ENCODE measurements at regions not wholly inside any gene's neighbourhood (a gene's known extent, or its start where the extent isn't known, plus 50 kb on each side); places are given as distances from the start of the nearest gene placed in this dataset.

GRCh38 chr7:12488341-12488740 is 82.2 kb upstream of the SCIN start (continued):
- TF ChIP-seq ZNF462 (CRISPR knock-in tag; IDR thresholded peaks at IDR 0.05), result no peak
- TF ChIP-seq STAT1 (IDR thresholded peaks at IDR 0.05; ENCODE audit: unreplicated experiment), result no peak
- no peak for TF ChIP-seq CREB1 (CRISPR knock-in tag; IDR thresholded peaks at IDR 0.05; ENCODE audit: low read depth)
- TF ChIP-seq CTCF (conservative IDR thresholded peaks at IDR 0.05; ENCODE audit: low read depth in 2 of 2), result no peak
- no peak for TF ChIP-seq JUNB (IDR thresholded peaks at IDR 0.05; ENCODE audit: unreplicated experiment)
- TF ChIP-seq NANOG (IDR thresholded peaks at IDR 0.05; ENCODE audit: borderline replicate concordance), result no peak

GRCh38 chr7:12490107-12490688 is 80.3 kb upstream of the SCIN start:
- Histone ChIP-seq H4K20me1 (replicated peaks; ENCODE audit: insufficient read depth) (no peaks in the 10 kb centered on the region), H3K27me3 (ENCODE audit: insufficient read depth) (no peaks in the 10 kb centered on the region), H3K36me3 (ENCODE audit: insufficient read depth) (no peaks in the 10 kb centered on the region), H3K9me2 (ENCODE audit: insufficient read depth) (no peaks in the 10 kb centered on the region), H3F3A (replicated peaks; ENCODE audit: low read depth) (no peaks in the 10 kb centered on the region), H3K79me2 (replicated peaks; ENCODE audit: insufficient read depth) (no peaks in the 10 kb centered on the region), H3K4me1 (ENCODE audit: insufficient read depth) (peaks cover 10% of the 10 kb centered on the region; the same call in 1 of the 2 replicates), H2AFZ (no peak overlapping the region), H3K27ac (ENCODE audit: low read depth) (no peak overlapping the region), H3K4me3 (no peak overlapping the region), H3K4me2 (no peak overlapping the region)
- no peak overlapping the region for H3K4me3 Mint-ChIP-seq
- DNase-seq (ENCODE audit: low spot score) (peak; percentile 74), ATAC-seq (peak; percentile 76)
- TF ChIP-seq REST (IDR thresholded peaks at IDR 0.05; ENCODE audit: unreplicated experiment) (no peak), NANOG (IDR thresholded peaks at IDR 0.05; ENCODE audit: borderline replicate concordance) (peak; percentile 85), CTCF (conservative IDR thresholded peaks at IDR 0.05; ENCODE audit: low read depth in 2 of 2) (peak; percentile 62 to 76)
- peak overlapping the region; percentile 43; the same call in 1 of the 2 replicates for H3K27ac Mint-ChIP-seq
- no peaks in the 10 kb centered on the region for H3K9me3 Mint-ChIP-seq
- no peaks in the 10 kb centered on the region for H3K27me3 Mint-ChIP-seq (ENCODE audit: insufficient read depth, low read depth, poor library complexity)
- H3K36me3 Mint-ChIP-seq (ENCODE audit: low read depth), result no peaks in the 10 kb centered on the region
- peaks cover 15% of the 10 kb centered on the region for H3K4me1 Mint-ChIP-seq
